Hepatocyte (in vitro differentiated cells): ENCODE measurements at regions not wholly inside any gene's neighbourhood (a gene's known extent, or its start where the extent isn't known, plus 50 kb on each side); places are given as distances from the start of the nearest gene placed in this dataset.

ENCODE experiments used
- EZH2 ChIP-seq: fragments of 200-600 bp; sonication (generic); IDR thresholded peaks from 2 replicates; pipeline ENCODE4 v1.6.1; 2016; ENCODE audit warnings: antibody characterized with exemption, mild to moderate bottlenecking, borderline replicate concordance
- EZH2phosphoT487 ChIP-seq: fragments of 200-600 bp; sonication (generic); IDR thresholded peaks from one replicate; pipeline ENCODE4 v1.6.1; 2018; ENCODE audit warnings: antibody characterized with exemption, mild to moderate bottlenecking, low read depth, moderate library complexity; ENCODE audit not compliant: unreplicated experiment, severe bottlenecking
- TF ChIP-seq, protein P1 (sequence below): fragments of 200-600 bp; sonication (generic); IDR thresholded peaks from 2 replicates; pipeline ENCODE4 v1.5.1; 2016; ENCODE audit warnings: antibody characterized with exemption, mild to moderate bottlenecking; ENCODE audit not compliant: poor library complexity

GRCh38 chr9:82598241-82599039 lies 464.5 kb downstream of the RASEF start:
- TF ChIP-seq, protein P1, sequence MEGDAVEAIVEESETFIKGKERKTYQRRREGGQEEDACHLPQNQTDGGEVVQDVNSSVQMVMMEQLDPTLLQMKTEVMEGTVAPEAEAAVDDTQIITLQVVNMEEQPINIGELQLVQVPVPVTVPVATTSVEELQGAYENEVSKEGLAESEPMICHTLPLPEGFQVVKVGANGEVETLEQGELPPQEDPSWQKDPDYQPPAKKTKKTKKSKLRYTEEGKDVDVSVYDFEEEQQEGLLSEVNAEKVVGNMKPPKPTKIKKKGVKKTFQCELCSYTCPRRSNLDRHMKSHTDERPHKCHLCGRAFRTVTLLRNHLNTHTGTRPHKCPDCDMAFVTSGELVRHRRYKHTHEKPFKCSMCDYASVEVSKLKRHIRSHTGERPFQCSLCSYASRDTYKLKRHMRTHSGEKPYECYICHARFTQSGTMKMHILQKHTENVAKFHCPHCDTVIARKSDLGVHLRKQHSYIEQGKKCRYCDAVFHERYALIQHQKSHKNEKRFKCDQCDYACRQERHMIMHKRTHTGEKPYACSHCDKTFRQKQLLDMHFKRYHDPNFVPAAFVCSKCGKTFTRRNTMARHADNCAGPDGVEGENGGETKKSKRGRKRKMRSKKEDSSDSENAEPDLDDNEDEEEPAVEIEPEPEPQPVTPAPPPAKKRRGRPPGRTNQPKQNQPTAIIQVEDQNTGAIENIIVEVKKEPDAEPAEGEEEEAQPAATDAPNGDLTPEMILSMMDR, result no peak
- TF ChIP-seq EZH2phosphoT487 (no peak), EZH2 (no peak)
